Stimulated activated CD8-positive, alpha-beta memory T cell treated with anti-CD3 and anti-CD28 coated beads, Interleukin-15, amount 100 ng/mL, for 1 hour (primary cell): ENCODE measurements at regions not wholly inside any gene's neighbourhood (a gene's known extent, or its start where the extent isn't known, plus 50 kb on each side); places are given as distances from the start of the nearest gene placed in this dataset.

ENCODE experiments used
- DNase-seq: peaks from one replicate; pipeline ENCODE4 v3.0.0-alpha.2; 2020; ENCODE audit warnings: low read depth

- no peak for DNase-seq
These were observed 152.2 kb upstream of the AFDN start for GRCh38 chr6:167674486-167674885.

GRCh38 chr6:167676000-167676665 lies 150.6 kb upstream of the AFDN start:
- no peak for DNase-seq

- no peak for DNase-seq
These were observed 149.9 kb upstream of the AFDN start for GRCh38 chr6:167676666-167677421.

GRCh38 chr6:167677422-167677789 lies 149.3 kb upstream of the AFDN start:
- DNase-seq = no peak

GRCh38 chr6:167678102-167679101 lies 148.3 kb upstream of the AFDN start:
- no peak for DNase-seq

GRCh38 chr6:167679122-167679736 lies 147.5 kb upstream of the AFDN start:
- no peak for DNase-seq

GRCh38 chr6:167679790-167680604 lies 146.7 kb upstream of the AFDN start:
- DNase-seq = no peak

GRCh38 chr6:167680605-167681149 lies 146.0 kb upstream of the AFDN start:
- DNase-seq = no peak

GRCh38 chr6:167682125-167682524 lies 144.6 kb upstream of the AFDN start:
- no peak for DNase-seq

GRCh38 chr6:167682546-167683027 lies 144.1 kb upstream of the AFDN start:
- no peak for DNase-seq

GRCh38 chr6:167683028-167683862 lies 143.5 kb upstream of the AFDN start:
- no peak for DNase-seq

GRCh38 chr6:167684276-167685104 lies 142.2 kb upstream of the AFDN start:
- DNase-seq = no peak

GRCh38 chr6:167685654-167686053 lies 141.1 kb upstream of the AFDN start:
- DNase-seq = no peak

- DNase-seq = no peak
These were observed 140.4 kb upstream of the AFDN start for GRCh38 chr6:167686204-167686893.

GRCh38 chr6:167687116-167687725 lies 139.5 kb upstream of the AFDN start:
- no peak for DNase-seq

GRCh38 chr6:167688123-167688522 lies 138.6 kb upstream of the AFDN start:
- DNase-seq = no peak

- DNase-seq = no peak
These were observed 137.4 kb upstream of the AFDN start for GRCh38 chr6:167689278-167689677.

- DNase-seq = no peak
These were observed 137.0 kb upstream of the AFDN start for GRCh38 chr6:167689751-167690150.
